ENCODE measurements at regions not wholly inside any gene's neighbourhood (a gene's known extent, or its start where the extent isn't known, plus 50 kb on each side); places are given as distances from the start of the nearest gene placed in this dataset.
"Not testable (repeated sequence)": the region's sequence is repeated elsewhere in the genome, so short reads cannot be mapped to it uniquely, and the experiment has no call there.

DNA sequence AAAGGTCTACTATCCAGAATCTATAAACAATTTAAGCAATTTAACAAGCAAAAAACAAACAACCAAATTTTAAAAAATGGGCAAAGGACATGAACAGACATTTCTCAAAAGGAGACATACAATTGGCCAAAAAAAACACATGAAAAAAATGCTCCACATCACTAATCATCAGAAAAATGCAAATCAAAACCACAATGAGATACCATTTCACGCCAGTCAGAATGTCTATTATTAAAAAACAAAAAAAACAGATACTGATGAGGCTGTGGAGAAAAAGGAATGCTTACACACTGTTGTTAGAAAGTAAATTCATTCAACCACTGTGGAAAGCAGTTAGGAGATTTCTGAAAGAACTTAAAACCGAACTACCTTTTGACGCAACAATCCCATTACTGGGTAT, 66.4 kb upstream of the SESTD1 start:
- no peak for DNase-seq (ENCODE audit: low spot score)

DNA sequence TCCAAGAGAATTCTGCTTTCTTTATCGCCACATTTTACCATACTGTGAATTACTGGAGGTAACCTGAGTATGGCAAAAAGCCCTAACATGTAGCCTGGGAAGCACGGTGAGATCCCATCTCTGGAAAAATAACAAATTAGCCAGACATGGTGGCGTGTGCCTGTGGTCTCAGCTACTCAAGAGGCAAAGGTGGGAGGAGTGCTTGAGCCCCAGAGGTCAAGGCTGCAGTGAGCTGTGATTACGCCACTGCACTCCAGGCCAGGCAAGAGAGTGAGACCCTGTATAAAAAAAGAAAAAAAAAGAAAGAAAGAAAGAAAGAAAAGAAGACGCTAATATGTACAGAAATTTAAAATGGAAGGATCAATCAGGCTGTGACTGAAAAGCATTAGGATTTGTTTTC, 57.7 kb upstream of the SESTD1 start:
- no peak for DNase-seq (ENCODE audit: low spot score)

DNA sequence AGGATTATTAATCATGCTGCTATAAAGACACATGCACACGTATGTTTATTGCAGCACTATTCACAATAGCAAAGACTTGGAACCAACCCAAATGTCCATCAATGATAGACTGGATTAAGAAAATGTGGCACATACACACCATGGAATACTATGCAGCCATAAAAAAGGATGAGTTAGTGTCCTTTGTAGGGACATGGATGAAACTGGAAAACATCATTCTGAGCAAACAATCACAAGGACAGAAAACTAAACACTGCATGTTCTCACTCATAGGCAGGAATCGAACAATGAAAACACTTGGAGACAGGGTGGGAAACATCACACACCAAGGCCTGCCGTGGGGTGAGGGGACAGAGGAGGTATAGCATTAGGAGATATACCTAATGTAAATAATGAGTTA, 56.4 kb upstream of the SESTD1 start:
- DNase-seq (ENCODE audit: low spot score): not testable (repeated sequence)

DNA sequence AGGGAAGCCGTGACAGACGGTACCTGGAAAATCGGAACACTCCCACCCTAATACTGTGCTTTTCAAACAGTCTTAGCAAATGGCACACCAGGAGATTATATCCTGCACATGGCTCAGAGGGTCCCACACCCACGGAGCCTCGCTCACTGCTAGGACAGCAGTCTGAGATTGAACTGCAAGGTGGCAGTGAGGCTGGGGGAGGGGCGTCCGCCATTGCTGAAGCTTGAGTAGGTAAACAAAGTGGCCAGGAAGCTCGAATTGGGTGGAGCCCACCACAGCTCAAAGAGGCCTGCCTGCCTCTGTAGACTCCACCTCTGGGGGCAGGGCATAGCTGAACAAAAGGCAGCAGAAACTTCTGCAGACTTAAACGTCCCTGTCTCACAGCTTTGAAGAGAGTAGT, 50.1 kb upstream of the SESTD1 start:
- not testable (repeated sequence) for DNase-seq (ENCODE audit: low spot score)

Data from RKO (cell line).